ENCODE measurements at regions not wholly inside any gene's neighbourhood (a gene's known extent, or its start where the extent isn't known, plus 50 kb on each side); places are given as distances from the start of the nearest gene placed in this dataset.
"Not testable (repeated sequence)": the region's sequence is repeated elsewhere in the genome, so short reads cannot be mapped to it uniquely, and the experiment has no call there.

GRCh38 chr3:176016203-176016602, 1157.1 kb downstream of the NAALADL2 start:
- not testable (repeated sequence) for DNase-seq

GRCh38 chr3:176015228-176015627, 1156.1 kb downstream of the NAALADL2 start:
- DNase-seq = not testable (repeated sequence)

- no peak for DNase-seq
Measured at GRCh38 chr3:176009256-176009655, 1150.1 kb downstream of the NAALADL2 start.

- no peak for DNase-seq
Measured at GRCh38 chr3:176005564-176005963, 1146.4 kb downstream of the NAALADL2 start.

GRCh38 chr3:175989161-175989560, 1130.0 kb downstream of the NAALADL2 start:
- DNase-seq = no peak

GRCh38 chr3:175988401-175988800, 1129.3 kb downstream of the NAALADL2 start:
- DNase-seq = no peak

- no peak for DNase-seq
Measured at GRCh38 chr3:175985781-175986180, 1126.6 kb downstream of the NAALADL2 start.

- DNase-seq = no peak
Measured at GRCh38 chr3:175983379-175983778, 1124.2 kb downstream of the NAALADL2 start.

- DNase-seq = no peak
Measured at GRCh38 chr3:175980486-175981090, 1121.5 kb downstream of the NAALADL2 start.

- DNase-seq = no peak
Measured at GRCh38 chr3:175977968-175978752, 1119.0 kb downstream of the NAALADL2 start.

- DNase-seq = no peak
Measured at GRCh38 chr3:175969456-175969855, 1110.3 kb downstream of the NAALADL2 start.

GRCh38 chr3:175965036-175965435, 1105.9 kb downstream of the NAALADL2 start:
- DNase-seq = no peak

- no peak for DNase-seq
Measured at GRCh38 chr3:175957427-175957826, 1098.3 kb downstream of the NAALADL2 start.

- no peak for DNase-seq
Measured at GRCh38 chr3:175956964-175957363, 1097.8 kb downstream of the NAALADL2 start.

GRCh38 chr3:175951047-175951694, 1092.0 kb downstream of the NAALADL2 start:
- no peak for DNase-seq

- no peak for DNase-seq
Measured at GRCh38 chr3:175948041-175948440, 1088.9 kb downstream of the NAALADL2 start.

GRCh38 chr3:175941352-175941751, 1082.2 kb downstream of the NAALADL2 start:
- DNase-seq = no peak

GRCh38 chr3:175940881-175941280, 1081.7 kb downstream of the NAALADL2 start:
- DNase-seq = no peak

GRCh38 chr3:175940243-175940642, 1081.1 kb downstream of the NAALADL2 start:
- DNase-seq = no peak

- not testable (repeated sequence) for DNase-seq
Measured at GRCh38 chr3:175937367-175937766, 1078.2 kb downstream of the NAALADL2 start.

GRCh38 chr3:175932586-175932985, 1073.5 kb downstream of the NAALADL2 start:
- DNase-seq = no peak

- DNase-seq = no peak
Measured at GRCh38 chr3:175919133-175919532, 1060.0 kb downstream of the NAALADL2 start.

- no peak for DNase-seq
Measured at GRCh38 chr3:175916191-175916934, 1057.2 kb downstream of the NAALADL2 start.

Measured in CD4-positive, alpha-beta T cell treated with Interleukin-12 subunit alpha and Interleukin-12 subunit beta, for 1 hour (primary cell).